GM12873 (cell line): ENCODE measurements at regions not wholly inside any gene's neighbourhood (a gene's known extent, or its start where the extent isn't known, plus 50 kb on each side); places are given as distances from the start of the nearest gene placed in this dataset.

Experiments used
- CTCF ChIP-seq: IDR thresholded peaks from 2 replicates; pipeline ENCODE4 v1.5.1; 2012; ENCODE audit warnings: low read depth, mild to moderate bottlenecking, moderate library complexity, low read length, control low read depth; ENCODE audit not compliant: insufficient read depth; ENCODE audit errors: missing control alignments

DNA sequence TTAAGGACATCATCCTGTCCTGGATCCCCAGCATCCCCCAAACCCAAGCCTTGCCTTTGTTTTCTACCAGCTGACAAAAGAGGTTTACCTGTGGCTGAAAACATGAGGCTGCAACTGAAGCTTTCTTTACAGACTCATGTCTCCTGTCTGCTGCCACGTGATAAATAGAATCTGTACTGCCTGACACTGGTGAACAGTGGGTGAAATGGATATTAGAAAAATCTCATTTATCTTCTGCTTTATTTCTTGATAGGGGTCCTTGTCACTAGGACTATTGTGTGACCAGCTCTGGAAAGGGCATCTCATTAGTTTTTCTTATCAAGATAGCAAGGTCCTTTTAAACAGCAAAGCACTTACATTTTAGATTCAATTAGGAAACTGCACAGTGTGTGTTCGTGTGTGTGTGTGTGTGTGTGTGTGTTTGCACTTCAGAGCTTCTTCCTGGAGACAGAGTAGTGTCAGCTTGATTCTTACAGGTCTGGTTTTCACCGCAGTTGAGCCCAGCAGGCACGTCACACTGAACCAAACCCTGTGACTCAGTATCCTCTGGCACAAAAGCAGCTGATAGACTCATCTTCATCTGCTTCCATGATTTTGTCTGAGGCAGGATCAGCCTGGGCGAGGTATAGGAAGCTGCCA lies 373.5 kb upstream of the CELF2 start:
- no peak for TF ChIP-seq CTCF

GRCh38 chr10:10644676-10645385 lies 372.8 kb upstream of the CELF2 start:
- no peak for TF ChIP-seq CTCF

- TF ChIP-seq CTCF = no peak
Measured at GRCh38 chr10:10647331-10647730, 370.3 kb upstream of the CELF2 start.

GRCh38 chr10:10657139-10657760 lies 360.4 kb upstream of the CELF2 start:
- TF ChIP-seq CTCF = no peak

DNA sequence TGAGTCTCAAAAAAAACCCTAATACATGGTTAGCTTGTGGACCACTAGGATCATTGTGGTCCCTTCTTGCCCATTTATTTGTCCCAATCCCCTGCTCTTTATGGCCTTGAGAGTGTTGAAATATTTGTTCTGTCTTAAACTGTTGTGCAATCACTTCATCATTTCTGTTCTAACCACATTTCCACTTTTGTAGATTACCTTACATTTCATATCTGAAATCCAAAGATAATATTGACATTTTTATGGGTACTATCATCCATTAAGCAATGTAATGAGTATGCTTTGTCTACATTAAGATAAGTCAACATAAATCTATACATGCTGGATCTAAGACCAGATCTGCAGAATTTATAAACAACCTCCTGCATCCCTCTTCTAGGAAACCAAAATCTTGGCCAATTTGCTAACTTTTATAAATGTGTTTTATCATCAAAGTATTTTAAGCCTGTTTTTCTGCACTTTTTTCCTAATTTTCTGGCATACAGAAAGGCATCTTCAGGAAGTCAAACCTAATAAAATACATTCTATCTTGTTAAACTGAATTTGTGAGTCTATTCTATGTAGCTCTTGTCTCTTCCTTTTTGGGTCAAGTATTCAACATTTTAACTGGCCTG lies 359.4 kb upstream of the CELF2 start:
- TF ChIP-seq CTCF = no peak

DNA sequence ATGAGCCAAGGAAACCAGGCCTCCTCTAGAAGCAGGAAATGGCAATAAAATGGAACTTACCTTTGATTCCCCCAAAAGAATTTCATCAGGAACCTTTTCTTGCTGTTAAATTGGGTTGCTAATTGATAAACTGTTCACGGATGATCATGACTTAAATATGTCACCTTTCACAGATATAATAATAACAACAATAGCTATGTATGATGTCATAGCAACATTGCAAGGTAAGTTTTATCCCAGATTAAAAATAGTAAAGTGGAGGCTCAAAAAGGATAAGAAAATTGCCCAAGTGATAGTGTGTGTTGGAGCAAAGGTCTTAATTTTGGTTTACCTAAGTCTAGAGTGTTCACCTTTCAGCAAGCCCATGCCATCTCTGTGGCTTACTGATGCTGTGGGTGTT lies 357.6 kb upstream of the CELF2 start:
- no peak for TF ChIP-seq CTCF

GRCh38 chr10:10661176-10661575 lies 356.5 kb upstream of the CELF2 start:
- no peak for TF ChIP-seq CTCF
